ENCODE measurements at regions not wholly inside any gene's neighbourhood (a gene's known extent, or its start where the extent isn't known, plus 50 kb on each side); places are given as distances from the start of the nearest gene placed in this dataset.

- no peak for DNase-seq (ENCODE audit: extremely low read depth in 1 of 11, low read depth in 9 of 11, low spot score in 4 of 11)
Measured at GRCh38 chr18:44061438-44061837, 619.2 kb upstream of the SETBP1 start.

GRCh38 chr18:44062345-44062744, 618.3 kb upstream of the SETBP1 start:
- no peak for DNase-seq (ENCODE audit: extremely low read depth in 1 of 11, low read depth in 9 of 11, low spot score in 4 of 11)

GRCh38 chr18:44065206-44065605, 615.5 kb upstream of the SETBP1 start:
- no peak for DNase-seq (ENCODE audit: extremely low read depth in 1 of 11, low read depth in 9 of 11, low spot score in 4 of 11)

- DNase-seq (ENCODE audit: extremely low read depth in 1 of 11, low read depth in 9 of 11, low spot score in 4 of 11) = no peak
Measured at GRCh38 chr18:44066541-44066940, 614.1 kb upstream of the SETBP1 start.

- DNase-seq (ENCODE audit: extremely low read depth in 1 of 11, low read depth in 9 of 11, low spot score in 4 of 11) = no peak
Measured at GRCh38 chr18:44067186-44067585, 613.5 kb upstream of the SETBP1 start.

GRCh38 chr18:44075038-44075437, 605.6 kb upstream of the SETBP1 start:
- DNase-seq (ENCODE audit: extremely low read depth in 1 of 11, low read depth in 9 of 11, low spot score in 4 of 11) = no peak

GRCh38 chr18:44079606-44080005, 601.1 kb upstream of the SETBP1 start:
- no peak for DNase-seq (ENCODE audit: extremely low read depth in 1 of 11, low read depth in 9 of 11, low spot score in 4 of 11)

GRCh38 chr18:44080054-44080453, 600.6 kb upstream of the SETBP1 start:
- DNase-seq (ENCODE audit: extremely low read depth in 1 of 11, low read depth in 9 of 11, low spot score in 4 of 11) = no peak

GRCh38 chr18:44089732-44090131, 591.0 kb upstream of the SETBP1 start:
- no peak for DNase-seq (ENCODE audit: extremely low read depth in 1 of 11, low read depth in 9 of 11, low spot score in 4 of 11)

GRCh38 chr18:44090453-44090852, 590.2 kb upstream of the SETBP1 start:
- no peak for DNase-seq (ENCODE audit: extremely low read depth in 1 of 11, low read depth in 9 of 11, low spot score in 4 of 11)

GRCh38 chr18:44093253-44093652, 587.4 kb upstream of the SETBP1 start:
- no peak for DNase-seq (ENCODE audit: extremely low read depth in 1 of 11, low read depth in 9 of 11, low spot score in 4 of 11)

GRCh38 chr18:44096016-44096415, 584.7 kb upstream of the SETBP1 start:
- no peak for DNase-seq (ENCODE audit: extremely low read depth in 1 of 11, low read depth in 9 of 11, low spot score in 4 of 11)

GRCh38 chr18:44098551-44099098, 582.1 kb upstream of the SETBP1 start:
- DNase-seq (ENCODE audit: extremely low read depth in 1 of 11, low read depth in 9 of 11, low spot score in 4 of 11) = no peak

GRCh38 chr18:44107187-44107586, 573.5 kb upstream of the SETBP1 start:
- DNase-seq (ENCODE audit: extremely low read depth in 1 of 11, low read depth in 9 of 11, low spot score in 4 of 11) = no peak

- DNase-seq (ENCODE audit: extremely low read depth in 1 of 11, low read depth in 9 of 11, low spot score in 4 of 11) = no peak
Measured at GRCh38 chr18:44111337-44111736, 569.4 kb upstream of the SETBP1 start.

- DNase-seq (ENCODE audit: extremely low read depth in 1 of 11, low read depth in 9 of 11, low spot score in 4 of 11) = no peak
Measured at GRCh38 chr18:44117821-44118220, 562.9 kb upstream of the SETBP1 start.

GRCh38 chr18:44119607-44120006, 561.1 kb upstream of the SETBP1 start:
- no peak for DNase-seq (ENCODE audit: extremely low read depth in 1 of 11, low read depth in 9 of 11, low spot score in 4 of 11)

GRCh38 chr18:44123743-44124142, 556.9 kb upstream of the SETBP1 start:
- no peak for DNase-seq (ENCODE audit: extremely low read depth in 1 of 11, low read depth in 9 of 11, low spot score in 4 of 11)

- DNase-seq (ENCODE audit: extremely low read depth in 1 of 11, low read depth in 9 of 11, low spot score in 4 of 11) = no peak
Measured at GRCh38 chr18:44125446-44125845, 555.2 kb upstream of the SETBP1 start.

GRCh38 chr18:44126598-44126997, 554.1 kb upstream of the SETBP1 start:
- DNase-seq (ENCODE audit: extremely low read depth in 1 of 11, low read depth in 9 of 11, low spot score in 4 of 11) = no peak

GRCh38 chr18:44128365-44128764, 552.3 kb upstream of the SETBP1 start:
- no peak for DNase-seq (ENCODE audit: extremely low read depth in 1 of 11, low read depth in 9 of 11, low spot score in 4 of 11)
